Lower lobe of right lung (tissue), 2 donors: ENCODE measurements at regions not wholly inside any gene's neighbourhood (a gene's known extent, or its start where the extent isn't known, plus 50 kb on each side); places are given as distances from the start of the nearest gene placed in this dataset.

ENCODE experiments used
- ATAC-seq, 2 donors: fragments of 200-7000 bp; cut with Tn5 transposase; one replicate each; pipeline ENCODE4 v1.9.1; 2020 to 2022; ENCODE audit warnings: mild to moderate bottlenecking in 2 of 2, moderate library complexity in 2 of 2
- DNase-seq: peaks from one replicate; pipeline ENCODE4 v3.0.0-alpha.2; 2020
- H3K27ac ChIP-seq: fragments of 200-600 bp; one replicate; pipeline ENCODE4 v1.8.0; 2022
- H3K27me3 ChIP-seq: fragments of 200-600 bp; one replicate; pipeline ENCODE4 v1.8.0; 2022; ENCODE audit warnings: low read depth
- H3K36me3 ChIP-seq: fragments of 200-600 bp; one replicate; pipeline ENCODE4 v1.8.0; 2022; ENCODE audit warnings: mild to moderate bottlenecking
- H3K4me1 ChIP-seq: fragments of 200-600 bp; one replicate; pipeline ENCODE4 v1.8.0; 2022
- H3K4me3 ChIP-seq: fragments of 200-600 bp; one replicate; pipeline ENCODE4 v1.8.0; 2022; ENCODE audit warnings: mild to moderate bottlenecking
- H3K9me3 ChIP-seq: fragments of 200-600 bp; one replicate; pipeline ENCODE4 v1.8.0; 2022
- intact Hi-C: fragments of 100-400 bp; cut with DNase I; formaldehyde crosslinking; loops from one replicate; pipeline ENCODE4 v1.11.0; 2022
- TF ChIP-seq, protein P1 (sequence below): fragments of 200-600 bp; IDR thresholded peaks from one replicate; pipeline ENCODE4 v1.8.0; 2022; ENCODE audit warnings: antibody characterized with exemption, mild to moderate bottlenecking
- donor health status: DM: no; HTN: yes; CAD: no; lungs with severe emphysema.

GRCh38 chr6:23199541-23199940, 630.2 kb downstream of the HDGFL1 start:
- no peak overlapping the region for H3K27ac ChIP-seq
- DNase-seq = no peak

DNA sequence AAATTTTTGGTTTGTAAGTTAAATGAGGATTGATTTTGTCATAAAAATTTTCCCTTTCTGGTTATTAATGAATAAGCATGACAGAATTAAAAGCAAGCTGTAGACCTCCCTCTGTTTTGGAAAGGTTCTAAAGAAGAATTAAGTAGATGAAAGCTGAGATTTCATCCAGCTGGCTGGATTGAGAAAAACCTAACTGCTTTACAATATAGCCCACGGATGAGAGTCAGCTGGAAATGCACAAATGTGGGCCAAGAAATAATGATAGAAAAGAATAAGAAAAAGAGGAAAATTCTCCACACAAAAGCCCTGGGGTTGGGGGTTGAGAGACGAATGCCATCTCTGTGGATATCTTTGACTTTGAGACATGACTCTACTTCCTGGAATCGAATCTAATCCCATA, 631.6 kb downstream of the HDGFL1 start:
- H3K4me1 ChIP-seq = no peaks in the 10 kb centered on the region
- H3K36me3 ChIP-seq = no peaks in the 10 kb centered on the region
- ATAC-seq = no peak
- TF ChIP-seq, protein P1, sequence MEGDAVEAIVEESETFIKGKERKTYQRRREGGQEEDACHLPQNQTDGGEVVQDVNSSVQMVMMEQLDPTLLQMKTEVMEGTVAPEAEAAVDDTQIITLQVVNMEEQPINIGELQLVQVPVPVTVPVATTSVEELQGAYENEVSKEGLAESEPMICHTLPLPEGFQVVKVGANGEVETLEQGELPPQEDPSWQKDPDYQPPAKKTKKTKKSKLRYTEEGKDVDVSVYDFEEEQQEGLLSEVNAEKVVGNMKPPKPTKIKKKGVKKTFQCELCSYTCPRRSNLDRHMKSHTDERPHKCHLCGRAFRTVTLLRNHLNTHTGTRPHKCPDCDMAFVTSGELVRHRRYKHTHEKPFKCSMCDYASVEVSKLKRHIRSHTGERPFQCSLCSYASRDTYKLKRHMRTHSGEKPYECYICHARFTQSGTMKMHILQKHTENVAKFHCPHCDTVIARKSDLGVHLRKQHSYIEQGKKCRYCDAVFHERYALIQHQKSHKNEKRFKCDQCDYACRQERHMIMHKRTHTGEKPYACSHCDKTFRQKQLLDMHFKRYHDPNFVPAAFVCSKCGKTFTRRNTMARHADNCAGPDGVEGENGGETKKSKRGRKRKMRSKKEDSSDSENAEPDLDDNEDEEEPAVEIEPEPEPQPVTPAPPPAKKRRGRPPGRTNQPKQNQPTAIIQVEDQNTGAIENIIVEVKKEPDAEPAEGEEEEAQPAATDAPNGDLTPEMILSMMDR = no peak
- no peak overlapping the region for H3K27ac ChIP-seq
- intact Hi-C loops = no loop called here
- H3K4me3 ChIP-seq = no peak overlapping the region
- H3K9me3 ChIP-seq = no peaks in the 10 kb centered on the region
- DNase-seq = no peak
- H3K27me3 ChIP-seq = no peaks in the 10 kb centered on the region

More at GRCh38 chr6:23199541-23199940, 630.2 kb downstream of the HDGFL1 start:
- Histone ChIP-seq H3K4me3 (no peak overlapping the region), H3K9me3 (no peaks in the 10 kb centered on the region), H3K27me3 (no peaks in the 10 kb centered on the region), H3K36me3 (no peaks in the 10 kb centered on the region), H3K4me1 (no peaks in the 10 kb centered on the region)
- no peak for ATAC-seq
- TF ChIP-seq, protein P1 = no peak
- intact Hi-C loops = no loop called here

DNA sequence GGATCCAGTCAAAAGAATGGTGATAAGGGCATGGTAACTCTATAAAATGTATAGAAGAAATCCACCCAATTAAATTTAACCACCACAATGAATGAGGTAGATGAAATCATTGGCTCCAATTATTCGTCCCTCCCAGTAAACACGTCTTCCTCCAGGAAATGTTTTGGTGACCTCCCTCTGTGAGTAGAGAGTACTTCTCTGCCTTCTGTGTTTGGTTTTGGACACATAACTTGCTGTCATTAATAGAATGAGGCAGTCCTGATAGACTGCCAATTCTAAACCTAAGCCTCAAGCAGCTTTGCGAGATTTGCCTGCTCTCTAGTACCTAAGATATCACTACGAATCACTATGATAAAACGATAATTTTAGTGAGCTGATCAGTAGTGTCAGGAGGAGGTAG, 632.8 kb downstream of the HDGFL1 start:
- DNase-seq = no peak

DNA sequence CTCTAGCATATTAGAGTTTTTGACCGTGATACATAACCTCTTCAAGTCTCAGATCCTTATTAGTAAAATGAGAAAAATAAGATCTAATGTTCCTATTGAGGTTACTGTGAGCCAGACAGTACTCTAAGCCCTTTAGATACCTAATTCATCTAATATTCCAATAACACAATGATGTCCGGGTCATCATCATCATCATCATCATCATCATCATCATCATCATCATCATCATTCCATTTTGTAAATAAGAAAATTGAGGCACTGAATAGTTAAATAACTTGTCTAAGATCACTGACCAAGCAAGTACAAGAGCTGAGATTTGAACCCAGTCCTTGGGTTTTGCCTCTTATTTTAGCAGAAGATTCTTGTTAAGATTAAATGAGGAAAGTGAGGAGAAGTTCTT, 643.0 kb downstream of the HDGFL1 start:
- no peaks in the 10 kb centered on the region for H3K27me3 ChIP-seq
- TF ChIP-seq, protein P1 = no peak
- H3K9me3 ChIP-seq = no peaks in the 10 kb centered on the region
- DNase-seq (no peak), ATAC-seq (no peak)
- intact Hi-C loops = no loop called here
- H3K4me3 ChIP-seq = no peak overlapping the region
- no peaks in the 10 kb centered on the region for H3K4me1 ChIP-seq
- no peak overlapping the region for H3K27ac ChIP-seq
- H3K36me3 ChIP-seq = no peaks in the 10 kb centered on the region

More for the DNA sequence above, 632.8 kb downstream of the HDGFL1 start:
- Histone ChIP-seq H3K4me3 (no peak overlapping the region), H3K27me3 (no peaks in the 10 kb centered on the region), H3K36me3 (no peaks in the 10 kb centered on the region), H3K9me3 (no peaks in the 10 kb centered on the region), H3K4me1 (no peaks in the 10 kb centered on the region), H3K27ac (no peak overlapping the region)
- TF ChIP-seq, protein P1 = no peak
- intact Hi-C loops = no loop called here
- no peak for ATAC-seq

DNA sequence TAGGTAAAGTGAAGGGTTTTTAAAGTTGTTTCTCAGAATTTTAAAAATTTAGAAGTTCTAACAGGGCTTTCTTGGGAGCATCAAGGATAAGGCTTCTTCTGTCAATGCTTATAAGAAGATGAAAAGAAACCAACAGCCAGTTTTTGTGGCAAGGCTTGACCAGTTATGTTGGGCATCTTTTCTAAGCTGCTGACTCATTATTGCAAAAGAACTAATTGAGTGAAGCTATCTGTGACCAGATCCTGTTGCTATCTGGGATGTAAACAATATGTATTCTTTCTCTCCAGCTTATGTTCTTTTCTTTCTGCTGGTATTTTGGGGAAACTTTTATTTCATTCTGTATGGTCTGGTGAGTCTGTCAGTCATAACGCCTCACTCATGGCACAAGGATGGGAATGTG, 643.8 kb downstream of the HDGFL1 start:
- Histone ChIP-seq H3K27ac (no peak overlapping the region), H3K36me3 (no peaks in the 10 kb centered on the region), H3K4me1 (no peaks in the 10 kb centered on the region), H3K27me3 (no peaks in the 10 kb centered on the region), H3K4me3 (no peak overlapping the region), H3K9me3 (no peaks in the 10 kb centered on the region)
- TF ChIP-seq, protein P1 = no peak
- no peak for DNase-seq
- intact Hi-C loops = no loop called here
- no peak for ATAC-seq

DNA sequence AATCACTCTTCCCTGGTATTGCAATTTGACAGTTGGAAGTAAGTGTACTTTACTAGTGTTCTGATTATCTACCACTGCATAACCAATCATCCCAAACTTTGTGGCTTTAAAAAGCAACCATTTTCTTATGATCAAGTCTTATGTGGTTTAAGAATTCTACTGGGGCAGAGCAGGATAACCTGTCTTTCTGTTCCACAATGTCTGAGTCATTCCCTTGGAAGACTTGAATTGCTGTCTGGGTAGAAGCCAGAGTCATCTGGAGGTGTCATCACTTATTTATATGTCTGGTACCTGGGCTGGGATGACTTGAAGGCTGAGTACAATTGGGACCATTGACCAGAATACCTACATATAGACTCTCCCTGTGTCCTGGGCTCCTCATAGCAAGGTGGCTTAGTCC, 644.3 kb downstream of the HDGFL1 start:
- ATAC-seq = no peak
- Histone ChIP-seq H3K4me3 (no peak overlapping the region), H3K9me3 (no peaks in the 10 kb centered on the region), H3K4me1 (no peaks in the 10 kb centered on the region), H3K27me3 (no peaks in the 10 kb centered on the region), H3K36me3 (no peaks in the 10 kb centered on the region), H3K27ac (no peak overlapping the region)
- DNase-seq = no peak
- intact Hi-C loops = no loop called here
- TF ChIP-seq, protein P1 = no peak
